ENCODE measurements at regions not wholly inside any gene's neighbourhood (a gene's known extent, or its start where the extent isn't known, plus 50 kb on each side); places are given as distances from the start of the nearest gene placed in this dataset.

GRCh38 chr2:103324671-103325070, 562.8 kb downstream of the TMEM182 start:
- Histone ChIP-seq H3K9me3 (peaks cover 0 to 4% (median 0%) of the 10 kb centered on the region in 12 donors), H3K4me3 (no peak overlapping the region), H3K27ac (no peak overlapping the region), H3K27me3 (no peaks in the 10 kb centered on the region), H3K4me1 (no peaks in the 10 kb centered on the region), H3K36me3 (no peaks in the 10 kb centered on the region)
- no peak for TF ChIP-seq POLR2A (IDR thresholded peaks at IDR 0.05)
- no peak for TF ChIP-seq CTCF (IDR thresholded peaks at IDR 0.05)
- ATAC-seq = no peak
- no peak for DNase-seq
- intact Hi-C loops (cut with DNase I) = no loop called here
- 62 to 71% (median 68%) methylated on average over 2 of the region's 2 CpGs for WGBS, 4 donors

GRCh38 chr2:103327386-103327785, 565.6 kb downstream of the TMEM182 start:
- WGBS, 4 donors = 66 to 80% (median 78%) methylated on average over 2 of the region's 2 CpGs

GRCh38 chr2:103327966-103328365, 566.1 kb downstream of the TMEM182 start:
- Histone ChIP-seq H3K4me1 (no peaks in the 10 kb centered on the region), H3K4me3 (no peak overlapping the region), H3K27me3 (no peaks in the 10 kb centered on the region), H3K36me3 (no peaks in the 10 kb centered on the region), H3K9me3 (peaks cover 0 to 4% (median 0%) of the 10 kb centered on the region in 12 donors), H3K27ac (no peak overlapping the region)
- WGBS, 4 donors = 72 to 85% (median 81%) methylated on average over 2 of the region's 2 CpGs
- intact Hi-C loops (cut with DNase I) = no loop called here
- no peak for DNase-seq
- TF ChIP-seq POLR2A (IDR thresholded peaks at IDR 0.05) = no peak
- TF ChIP-seq CTCF (IDR thresholded peaks at IDR 0.05) = no peak
- no peak for ATAC-seq

More at GRCh38 chr2:103327386-103327785, 565.6 kb downstream of the TMEM182 start:
- no peak for ATAC-seq
- H3K27ac ChIP-seq = no peak overlapping the region
- H3K9me3 ChIP-seq = peaks cover 0 to 4% (median 0%) of the 10 kb centered on the region in 12 donors
- TF ChIP-seq CTCF (IDR thresholded peaks at IDR 0.05) = no peak
- no peak for TF ChIP-seq POLR2A (IDR thresholded peaks at IDR 0.05)
- intact Hi-C loops (cut with DNase I) = no loop called here
- no peak for DNase-seq
- no peaks in the 10 kb centered on the region for H3K4me1 ChIP-seq
- H3K27me3 ChIP-seq = no peaks in the 10 kb centered on the region
- no peak overlapping the region for H3K4me3 ChIP-seq
- no peaks in the 10 kb centered on the region for H3K36me3 ChIP-seq

- TF ChIP-seq CTCF (IDR thresholded peaks at IDR 0.05) (no peak), POLR2A (IDR thresholded peaks at IDR 0.05) (no peak)
- Histone ChIP-seq H3K4me3 (no peak overlapping the region), H3K9me3 (no peaks in the 10 kb centered on the region), H3K36me3 (no peaks in the 10 kb centered on the region), H3K4me1 (no peaks in the 10 kb centered on the region), H3K27ac (no peak overlapping the region), H3K27me3 (no peaks in the 10 kb centered on the region)
- intact Hi-C loops (cut with DNase I) = no loop called here
- WGBS, 4 donors = 84 to 88% (median 84%) methylated on average over 2 of the region's 2 CpGs
- DNase-seq (no peak), ATAC-seq (no peak)
Observed at GRCh38 chr2:103335403-103335802, 573.6 kb downstream of the TMEM182 start.

Measured in heart left ventricle (tissue), 16 donors.